Testis (tissue), 2 donors: ENCODE measurements at regions not wholly inside any gene's neighbourhood (a gene's known extent, or its start where the extent isn't known, plus 50 kb on each side); places are given as distances from the start of the nearest gene placed in this dataset.

Source experiments
- POLR2A ChIP-seq: fragments of 450-650 bp; IDR thresholded peaks from one replicate; pipeline ENCODE4 v1.6.1; 2017; ENCODE audit warnings: antibody characterized with exemption, mild to moderate bottlenecking, moderate library complexity
- TF ChIP-seq, protein P1 (sequence below), 3 experiments: fragments of 450-650 bp in 2 of 3; fragments of 200-600 bp in 1 of 3; sonication (generic) in 1 of 3; IDR thresholded peaks; one replicate each; pipeline ENCODE4 v1.5.1; 2016 to 2019; ENCODE audit warnings: antibody characterized with exemption in 3 of 3, mild to moderate bottlenecking in 2 of 3, moderate library complexity in 1 of 3

DNA sequence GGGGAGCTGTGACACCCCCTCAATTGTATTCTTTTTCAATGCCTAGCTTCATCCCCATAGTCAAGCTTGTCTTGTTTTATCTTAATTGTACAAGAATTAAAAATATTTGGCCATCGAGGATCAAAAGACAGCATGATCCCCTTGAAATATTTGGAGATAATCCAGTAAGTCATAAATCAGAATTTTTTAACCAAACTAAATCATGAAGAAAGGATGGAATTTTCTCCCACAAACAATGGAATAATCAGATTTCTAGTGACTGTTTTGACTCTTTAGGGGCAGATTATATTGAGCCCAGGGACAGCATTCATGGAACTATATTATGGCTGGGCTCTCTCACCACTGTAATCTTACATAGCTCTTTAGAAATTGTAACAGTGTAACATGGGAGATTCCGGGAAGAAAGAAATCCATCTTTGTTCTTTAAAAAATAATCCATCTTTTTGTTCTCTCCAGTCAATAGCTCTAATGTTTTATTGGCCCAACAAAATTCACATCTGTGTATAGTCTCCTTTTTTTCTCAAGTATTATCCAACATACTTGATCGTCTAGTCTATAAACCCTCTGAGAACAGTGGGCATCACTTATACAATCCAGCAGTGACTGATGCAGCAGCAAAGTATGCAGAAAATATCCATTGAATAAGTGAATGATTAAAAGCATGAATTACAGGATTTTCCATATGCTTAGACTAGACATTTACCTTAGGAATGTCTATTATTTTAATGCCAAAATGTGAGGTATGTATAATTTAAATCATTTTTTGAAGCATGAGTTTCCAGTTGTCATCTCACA, 277.0 kb upstream of the PLSCR5 start:
- TF ChIP-seq POLR2A, result no peak
- TF ChIP-seq, protein P1, sequence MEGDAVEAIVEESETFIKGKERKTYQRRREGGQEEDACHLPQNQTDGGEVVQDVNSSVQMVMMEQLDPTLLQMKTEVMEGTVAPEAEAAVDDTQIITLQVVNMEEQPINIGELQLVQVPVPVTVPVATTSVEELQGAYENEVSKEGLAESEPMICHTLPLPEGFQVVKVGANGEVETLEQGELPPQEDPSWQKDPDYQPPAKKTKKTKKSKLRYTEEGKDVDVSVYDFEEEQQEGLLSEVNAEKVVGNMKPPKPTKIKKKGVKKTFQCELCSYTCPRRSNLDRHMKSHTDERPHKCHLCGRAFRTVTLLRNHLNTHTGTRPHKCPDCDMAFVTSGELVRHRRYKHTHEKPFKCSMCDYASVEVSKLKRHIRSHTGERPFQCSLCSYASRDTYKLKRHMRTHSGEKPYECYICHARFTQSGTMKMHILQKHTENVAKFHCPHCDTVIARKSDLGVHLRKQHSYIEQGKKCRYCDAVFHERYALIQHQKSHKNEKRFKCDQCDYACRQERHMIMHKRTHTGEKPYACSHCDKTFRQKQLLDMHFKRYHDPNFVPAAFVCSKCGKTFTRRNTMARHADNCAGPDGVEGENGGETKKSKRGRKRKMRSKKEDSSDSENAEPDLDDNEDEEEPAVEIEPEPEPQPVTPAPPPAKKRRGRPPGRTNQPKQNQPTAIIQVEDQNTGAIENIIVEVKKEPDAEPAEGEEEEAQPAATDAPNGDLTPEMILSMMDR (IDR thresholded peaks at IDR 0.05), result no peak
